K562 (cell line): ENCODE measurements at regions not wholly inside any gene's neighbourhood (a gene's known extent, or its start where the extent isn't known, plus 50 kb on each side); places are given as distances from the start of the nearest gene placed in this dataset.

Experiments
- ATAC-seq: fragments of 200-7000 bp; cut with Tn5 transposase; 3 replicates; pipeline ENCODE4 v1.9.1; 2020; ENCODE audit warnings: moderate library complexity
- BruUV-seq: library from RNA; stranded (reverse); fragments of 400-500 nt; replicated peaks from 2 replicates; lab custom pipeline; 2021; lab: Mats Ljungman, UMichigan
- CTCF ChIA-PET: fragments of 300-600 bp; formaldehyde crosslinking; extraction: SDS; loops from one replicate; lab custom pipeline; 2021; ENCODE audit warnings: low intra/inter-chr PET ratio; lab: Yijun Ruan, JAX
- POLR2A ChIA-PET: fragments of 300-600, 350-650 bp; sonication (Branson Sonifier 250); formaldehyde crosslinking; extraction: SDS; loops from one replicate; lab custom pipeline; 2021; ENCODE audit warnings: antibody characterized with exemption, inconsistent platforms; lab: Yijun Ruan, JAX
- DNase-seq, 4 experiments: peaks; one replicate each; pipeline versions ENCODE4 v3.0.0 to v3.0.0-alpha.2; 2011 to 2018; ENCODE audit warnings: low spot score in 3 of 4, mixed read lengths in 3 of 4; ENCODE audit errors: extremely low read depth in 1 of 4
- FAIRE-seq: peaks from 2 replicates; lab custom pipeline; 2011; peaks lifted over from hg19 to GRCh38; lab: Jason Lieb, UNC
- H2AFZ ChIP-seq: 2 replicates; pipeline ENCODE4 v1.6.0; 2011; ENCODE audit warnings: low read depth, low read length, control low read depth, inconsistent platforms
- H3K27ac ChIP-seq: fragments of 200-600 bp; 3 replicates; pipeline ENCODE4 v1.8.0; 2011; ENCODE audit warnings: low read depth, mild to moderate bottlenecking, control low read depth, inconsistent platforms, low read length, moderate library complexity, mixed read lengths; ENCODE audit errors: extremely low read depth
- H3K27me3 ChIP-seq, 2 experiments: fragments of 300-600 bp in 1 of 2; 2 replicates in 1 of 2; 3 replicates in 1 of 2; pipeline versions ENCODE4 v1.6.0 to v1.8.0; 2011; ENCODE audit warnings: inconsistent platforms in 2 of 2, low read length in 2 of 2, mild to moderate bottlenecking in 1 of 2, mixed read lengths in 1 of 2, moderate library complexity in 1 of 2; ENCODE audit not compliant: control insufficient read depth in 2 of 2, insufficient read depth in 2 of 2
- H3K36me3 ChIP-seq: fragments of 300-600 bp; 3 replicates; pipeline ENCODE4 v1.8.0; 2011; ENCODE audit warnings: mild to moderate bottlenecking, low read length, inconsistent platforms; ENCODE audit not compliant: control insufficient read depth, insufficient read depth
- H3K4me1 ChIP-seq, 2 experiments: fragments of 200-600 bp in 1 of 2; replicated peaks in 1 of 2; 2 replicates in 1 of 2; 3 replicates in 1 of 2; pipeline versions ENCODE4 v1.5.1 to v1.8.0; 2011; ENCODE audit warnings: inconsistent platforms in 2 of 2, low read length in 2 of 2, mild to moderate bottlenecking in 1 of 2, mixed read lengths in 1 of 2, moderate library complexity in 1 of 2; ENCODE audit not compliant: control insufficient read depth in 2 of 2, insufficient read depth in 2 of 2
- H3K4me2 ChIP-seq: 2 replicates; pipeline ENCODE4 v1.6.1; 2011; ENCODE audit warnings: low read length, control low read depth, inconsistent platforms, mixed read lengths; ENCODE audit not compliant: insufficient read depth
- H3K4me3 ChIP-seq: fragments of 200-600 bp; sonication (generic), shearing (Covaris generic); 2 replicates; pipeline ENCODE4 v1.5.1; 2016; ENCODE audit warnings: control low read depth, inconsistent platforms
- H3K79me2 ChIP-seq: fragments of 200-600 bp; 3 replicates; pipeline ENCODE4 v1.8.0; 2011; ENCODE audit warnings: low read length, inconsistent platforms; ENCODE audit not compliant: control insufficient read depth, insufficient read depth
- H3K9ac ChIP-seq, 2 experiments: 2 replicates each; pipeline versions ENCODE4 v1.6.0 to v1.6.1; 2011; ENCODE audit warnings: low read depth in 2 of 2, low read length in 2 of 2, control low read depth in 1 of 2, inconsistent platforms in 1 of 2, mild to moderate bottlenecking in 1 of 2, mixed read lengths in 1 of 2; ENCODE audit not compliant: insufficient read depth in 1 of 2
- H3K9me1 ChIP-seq: one replicate; pipeline ENCODE4 v1.6.0; 2011; ENCODE audit warnings: inconsistent platforms, mild to moderate bottlenecking, low read length, moderate library complexity; ENCODE audit not compliant: control insufficient read depth, insufficient read depth
- H3K9me3 ChIP-seq: replicated peaks from 2 replicates; pipeline ENCODE4 v1.5.1; 2011; ENCODE audit warnings: low read depth, low read length, inconsistent platforms; ENCODE audit not compliant: control insufficient read depth, insufficient read depth
- H4K20me1 ChIP-seq: replicated peaks from 2 replicates; pipeline ENCODE4 v1.6.1; 2011; ENCODE audit warnings: low read length, inconsistent platforms, mixed read lengths; ENCODE audit not compliant: control insufficient read depth, insufficient read depth
- ARID2 ChIP-seq: fragments of 450-650 bp; IDR thresholded peaks from 2 replicates; pipeline ENCODE4 v1.6.1; 2017; ENCODE audit warnings: antibody characterized with exemption, mild to moderate bottlenecking
- ATF2 ChIP-seq: sonication (generic); formaldehyde crosslinking; IDR thresholded peaks from 2 replicates; pipeline ENCODE4 v1.8.1; 2022; ENCODE audit warnings: missing genetic modification reagents
- DIDO1 ChIP-seq: fragments of 450-650 bp; IDR thresholded peaks from 2 replicates; pipeline ENCODE4 v1.6.1; 2016; ENCODE audit warnings: low read depth, missing biosample characterization, missing genetic modification characterization
- JUN ChIP-seq, 2 experiments: sonication (generic) in 1 of 2; formaldehyde crosslinking in 1 of 2; IDR thresholded peaks; 2 replicates each; pipeline versions ENCODE4 v1.6.1 to v1.8.0; 2012 to 2022; ENCODE audit warnings: borderline replicate concordance in 2 of 2, mild to moderate bottlenecking in 2 of 2, improper control_type of control experiment in 1 of 2, low read depth in 1 of 2, low read length in 1 of 2, missing genetic modification reagents in 1 of 2
- MAFK ChIP-seq: IDR thresholded peaks from 2 replicates; pipeline ENCODE4 v1.6.1; 2011; ENCODE audit warnings: low read length, improper control_type of control experiment
- NFATC3 ChIP-seq: fragments of 450-650 bp; IDR thresholded peaks from 2 replicates; pipeline ENCODE4 v1.6.1; 2017; ENCODE audit warnings: mild to moderate bottlenecking
- PYGO2 ChIP-seq: fragments of 450-650 bp; IDR thresholded peaks from 2 replicates; pipeline ENCODE4 v1.6.1; 2016; ENCODE audit warnings: mild to moderate bottlenecking, missing genetic modification characterization, moderate library complexity, missing compliant biosample characterization
- RHOXF2B ChIP-seq: fragments of 250-450 bp; sonication (Bioruptor Pico); conservative IDR thresholded peaks from 2 replicates; pipeline ENCODE4 v1.5.1; 2021
- SNRNP70 ChIP-seq: fragments of 200-400 bp; formaldehyde crosslinking; optimal IDR thresholded peaks from 2 replicates; pipeline ENCODE3; 2017; ENCODE audit warnings: low read depth, low read length
- STAT5B ChIP-seq: fragments of 250-450 bp; sonication (Bioruptor Pico); IDR thresholded peaks from 2 replicates; pipeline ENCODE4 v1.8.0; 2021; ENCODE audit warnings: mild to moderate bottlenecking, inconsistent platforms
- SUPT5H ChIP-seq: fragments of 450-650 bp; IDR thresholded peaks from 2 replicates; pipeline ENCODE4 v1.6.1; 2016
- TAF7 ChIP-seq: fragments of 450-650 bp; IDR thresholded peaks from 2 replicates; pipeline ENCODE4 v1.6.1; 2016; ENCODE audit warnings: missing genetic modification characterization, missing compliant biosample characterization
- TCF7L2 ChIP-seq: fragments of 150-350 bp; IDR thresholded peaks from 2 replicates; pipeline ENCODE4 v1.6.1; 2016; ENCODE audit warnings: low read depth, mild to moderate bottlenecking, low read length, moderate library complexity
- ZBTB26 ChIP-seq: fragments of 450-650 bp; formaldehyde crosslinking; IDR thresholded peaks from 2 replicates; pipeline ENCODE4 v1.4.0; 2022; ENCODE audit warnings: missing genetic modification characterization
- ZEB2 ChIP-seq: fragments of 450-650 bp; IDR thresholded peaks from 2 replicates; pipeline ENCODE4 v1.6.1; 2016
- ZNF253 ChIP-seq: fragments of 250-450 bp; sonication (Bioruptor Pico); conservative IDR thresholded peaks from 2 replicates; pipeline ENCODE4 v1.6.1; 2021; ENCODE audit warnings: mild to moderate bottlenecking
- WGBS: fragments of 100-300 bp; shearing (Covaris generic); methylation state at CpG from one replicate; pipeline ENCODE4 v1.1.6; 2016; ENCODE audit warnings: low coverage, mixed read lengths; ENCODE audit not compliant: insufficient coverage; ENCODE audit errors: missing lambda C conversion rate; 5-methylcytosine and 5-hydroxymethylcytosine counted together
- in situ Hi-C: fragments of 300-500 bp; cut with MboI; formaldehyde crosslinking; loops from 4 replicates; pipeline ENCODE4 v1.15.0; 2018; ENCODE audit warnings: inconsistent platforms, mixed read lengths
- intact Hi-C: fragments of 100-400 bp; cut with micrococcal nuclease; formaldehyde crosslinking; loops from 2 replicates; pipeline ENCODE4 v1.14.2; 2022
- TF ChIP-seq, protein P1 (sequence below): fragments of 250-450 bp; sonication (Bioruptor Pico); IDR thresholded peaks from 2 replicates; pipeline ENCODE4 v1.5.0; 2021
- TF ChIP-seq, protein P2 (sequence below): fragments of 250-450 bp; sonication (Bioruptor Pico); IDR thresholded peaks from 2 replicates; pipeline ENCODE4 v1.9.0; 2021; ENCODE audit warnings: mild to moderate bottlenecking, inconsistent platforms

DNA sequence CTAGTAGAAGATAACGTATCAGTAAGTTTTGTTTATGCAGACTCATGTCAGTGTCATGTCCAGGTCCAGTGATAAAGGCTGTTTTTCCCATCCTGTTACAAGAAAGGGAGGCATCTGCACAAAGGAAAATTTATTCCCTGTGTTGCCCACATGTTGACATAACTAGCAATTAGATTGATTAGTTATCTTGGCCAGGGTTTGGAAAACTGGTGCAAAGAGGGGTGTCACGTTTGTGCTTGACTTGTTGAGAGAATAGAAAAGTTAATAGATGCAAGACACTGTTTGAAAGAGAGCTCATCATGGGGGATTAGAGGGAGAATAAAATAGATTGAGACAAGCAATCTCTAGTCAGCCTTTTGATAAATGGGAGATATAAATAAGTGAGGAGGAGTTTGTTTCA lies 1357.0 kb upstream of the AGA start:
- no peaks in the 10 kb centered on the region for H3K36me3 ChIP-seq
- no peak overlapping the region for H3K9ac ChIP-seq
- TF ChIP-seq ARID2, result no peak
- TF ChIP-seq PYGO2, result no peak
- TF ChIP-seq SUPT5H, result no peak
- no peak for TF ChIP-seq TCF7L2
- TF ChIP-seq, protein P1, sequence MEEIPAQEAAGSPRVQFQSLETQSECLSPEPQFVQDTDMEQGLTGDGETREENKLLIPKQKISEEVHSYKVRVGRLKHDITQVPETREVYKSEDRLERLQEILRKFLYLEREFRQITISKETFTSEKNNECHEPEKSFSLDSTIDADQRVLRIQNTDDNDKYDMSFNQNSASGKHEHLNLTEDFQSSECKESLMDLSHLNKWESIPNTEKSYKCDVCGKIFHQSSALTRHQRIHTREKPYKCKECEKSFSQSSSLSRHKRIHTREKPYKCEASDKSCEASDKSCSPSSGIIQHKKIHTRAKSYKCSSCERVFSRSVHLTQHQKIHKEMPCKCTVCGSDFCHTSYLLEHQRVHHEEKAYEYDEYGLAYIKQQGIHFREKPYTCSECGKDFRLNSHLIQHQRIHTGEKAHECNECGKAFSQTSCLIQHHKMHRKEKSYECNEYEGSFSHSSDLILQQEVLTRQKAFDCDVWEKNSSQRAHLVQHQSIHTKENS (CRISPR knock-in tag), result no peak
- no peak for TF ChIP-seq NFATC3
- no peak for TF ChIP-seq TAF7
- TF ChIP-seq ZEB2, result no peak
- TF ChIP-seq ZNF253 (CRISPR knock-in tag), result no peak
- TF ChIP-seq, protein P2, sequence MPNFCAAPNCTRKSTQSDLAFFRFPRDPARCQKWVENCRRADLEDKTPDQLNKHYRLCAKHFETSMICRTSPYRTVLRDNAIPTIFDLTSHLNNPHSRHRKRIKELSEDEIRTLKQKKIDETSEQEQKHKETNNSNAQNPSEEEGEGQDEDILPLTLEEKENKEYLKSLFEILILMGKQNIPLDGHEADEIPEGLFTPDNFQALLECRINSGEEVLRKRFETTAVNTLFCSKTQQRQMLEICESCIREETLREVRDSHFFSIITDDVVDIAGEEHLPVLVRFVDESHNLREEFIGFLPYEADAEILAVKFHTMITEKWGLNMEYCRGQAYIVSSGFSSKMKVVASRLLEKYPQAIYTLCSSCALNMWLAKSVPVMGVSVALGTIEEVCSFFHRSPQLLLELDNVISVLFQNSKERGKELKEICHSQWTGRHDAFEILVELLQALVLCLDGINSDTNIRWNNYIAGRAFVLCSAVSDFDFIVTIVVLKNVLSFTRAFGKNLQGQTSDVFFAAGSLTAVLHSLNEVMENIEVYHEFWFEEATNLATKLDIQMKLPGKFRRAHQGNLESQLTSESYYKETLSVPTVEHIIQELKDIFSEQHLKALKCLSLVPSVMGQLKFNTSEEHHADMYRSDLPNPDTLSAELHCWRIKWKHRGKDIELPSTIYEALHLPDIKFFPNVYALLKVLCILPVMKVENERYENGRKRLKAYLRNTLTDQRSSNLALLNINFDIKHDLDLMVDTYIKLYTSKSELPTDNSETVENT, result no peak
- TF ChIP-seq RHOXF2B (CRISPR knock-in tag), result no peak
- TF ChIP-seq ZBTB26 (CRISPR knock-in tag), result no peak
- no peak for TF ChIP-seq JUN (IDR thresholded peaks at IDR 0.05; ENCODE audit: borderline replicate concordance, low read depth, low read length)
- TF ChIP-seq JUN (CRISPR knock-in tag; IDR thresholded peaks at IDR 0.05; ENCODE audit: borderline replicate concordance), result no peak
- no peak for TF ChIP-seq MAFK
- no peak for TF ChIP-seq ATF2
- no peak for TF ChIP-seq DIDO1 (tag)
- TF ChIP-seq SNRNP70, result no peak
- TF ChIP-seq STAT5B (CRISPR knock-in tag), result no peak
- no peak overlapping the region for H2AFZ ChIP-seq
- H3K27ac ChIP-seq, result no peak overlapping the region
- H3K9me1 ChIP-seq, result no peaks in the 10 kb centered on the region
- no peaks in the 10 kb centered on the region for H3K4me1 ChIP-seq
- POLR2A ChIA-PET, result no interaction called here
- ATAC-seq, result no peak
- intact Hi-C loops (no loop called here), in situ Hi-C loops (no loop called here)
- no peak for FAIRE-seq
- no peak overlapping the region for H3K4me3 ChIP-seq
- 0% methylated on average over 2 of the region's 2 CpGs for WGBS
- H3K27me3 ChIP-seq, result no peaks in the 10 kb centered on the region
- DNase-seq, result no peak
- H4K20me1 ChIP-seq, result no peaks in the 10 kb centered on the region
- H3K4me2 ChIP-seq, result no peak overlapping the region
- no peaks in the 10 kb centered on the region for H3K79me2 ChIP-seq
- BruUV-seq, result no TSS peak
- H3K9me3 ChIP-seq, result no peaks in the 10 kb centered on the region
- CTCF ChIA-PET, result no interaction called here
